GM23338 (cell line): ENCODE measurements at regions not wholly inside any gene's neighbourhood (a gene's known extent, or its start where the extent isn't known, plus 50 kb on each side); places are given as distances from the start of the nearest gene placed in this dataset.

ENCODE experiments used
- ATAC-seq: fragments of 200-7000 bp; cut with Tn5 transposase; 3 replicates; pipeline ENCODE4 v1.9.1; 2020
- DNase-seq: peaks from one replicate; pipeline ENCODE4 v3.0.0-alpha.2; 2015; ENCODE audit warnings: low spot score
- H2AFZ ChIP-seq: fragments of 200-600 bp; sonication (generic); 2 replicates; pipeline ENCODE4 v1.8.0; 2016; ENCODE audit warnings: antibody characterized with exemption, mild to moderate bottlenecking, moderate library complexity
- H3F3A ChIP-seq: fragments of 200-600 bp; sonication (generic); replicated peaks from 2 replicates; pipeline ENCODE4 v1.8.0; 2017; ENCODE audit warnings: antibody characterized with exemption, mixed run types, low read depth
- H3K27ac ChIP-seq: fragments of 200-600 bp; sonication (generic); 2 replicates; pipeline ENCODE4 v1.6.1; 2016; ENCODE audit warnings: low read depth
- H3K27me3 ChIP-seq: fragments of 200-600 bp; sonication (generic); 2 replicates; pipeline ENCODE4 v1.8.0; 2016; ENCODE audit warnings: mild to moderate bottlenecking, mixed run types, moderate library complexity; ENCODE audit not compliant: insufficient read depth
- H3K36me3 ChIP-seq: fragments of 200-600 bp; sonication (generic); 2 replicates; pipeline ENCODE4 v1.8.0; 2016; ENCODE audit warnings: mild to moderate bottlenecking; ENCODE audit not compliant: insufficient read depth
- H3K4me1 ChIP-seq: fragments of 200-600 bp; sonication (generic); 2 replicates; pipeline ENCODE4 v1.8.0; 2016; ENCODE audit warnings: mild to moderate bottlenecking, moderate library complexity; ENCODE audit not compliant: insufficient read depth
- H3K4me2 ChIP-seq: fragments of 200-600 bp; sonication (generic); 2 replicates; pipeline ENCODE4 v1.7.1; 2017; ENCODE audit warnings: mixed run types
- H3K4me3 ChIP-seq: fragments of 200-600 bp; sonication (generic); 2 replicates; pipeline ENCODE4 v1.6.1; 2016; ENCODE audit warnings: mixed run types
- H3K79me2 ChIP-seq: fragments of 200-600 bp; sonication (generic); replicated peaks from 2 replicates; pipeline ENCODE4 v1.8.0; 2017; ENCODE audit warnings: mild to moderate bottlenecking; ENCODE audit not compliant: insufficient read depth
- H3K9me2 ChIP-seq: fragments of 200-600 bp; sonication (generic); 2 replicates; pipeline ENCODE4 v1.8.0; 2017; ENCODE audit not compliant: insufficient read depth
- H4K20me1 ChIP-seq: fragments of 200-600 bp; sonication (generic); replicated peaks from 2 replicates; pipeline ENCODE4 v1.8.0; 2017; ENCODE audit warnings: mild to moderate bottlenecking; ENCODE audit not compliant: insufficient read depth
- H3K27ac Mint-ChIP-seq: 2 replicates; pipeline ENCODE4 v1.8.0; 2020; ENCODE audit warnings: inconsistent platforms, mild to moderate bottlenecking, moderate library complexity, mixed read lengths
- H3K27me3 Mint-ChIP-seq: 3 replicates; pipeline ENCODE4 v1.8.0; 2022; ENCODE audit warnings: low read depth, mild to moderate bottlenecking, moderate library complexity, mixed read lengths, inconsistent platforms; ENCODE audit not compliant: insufficient read depth, poor library complexity
- H3K36me3 Mint-ChIP-seq: 3 replicates; pipeline ENCODE4 v1.8.0; 2021; ENCODE audit warnings: low read depth, mild to moderate bottlenecking, inconsistent platforms, moderate library complexity, mixed read lengths
- H3K4me1 Mint-ChIP-seq: 3 replicates; pipeline ENCODE4 v1.8.0; 2020; ENCODE audit warnings: mild to moderate bottlenecking, inconsistent platforms, mixed read lengths
- H3K4me3 Mint-ChIP-seq: 3 replicates; pipeline ENCODE4 v1.8.0; 2021; ENCODE audit warnings: moderate library complexity, mild to moderate bottlenecking, inconsistent platforms, mixed read lengths
- H3K9me3 Mint-ChIP-seq: 3 replicates; pipeline ENCODE4 v1.8.0; 2020; ENCODE audit warnings: moderate library complexity, mild to moderate bottlenecking, inconsistent platforms, mixed read lengths
- CREB1 ChIP-seq: fragments of 250-450 bp; sonication (Bioruptor Pico); IDR thresholded peaks from 2 replicates; pipeline ENCODE4 v1.5.0; 2020; ENCODE audit warnings: low read depth, mild to moderate bottlenecking, moderate library complexity
- EZH2 ChIP-seq: fragments of 200-600 bp; sonication (generic); IDR thresholded peaks from one replicate; pipeline ENCODE4 v1.8.0; 2017; ENCODE audit warnings: antibody characterized with exemption, mild to moderate bottlenecking, low read depth; ENCODE audit not compliant: unreplicated experiment
- EZH2phosphoT487 ChIP-seq: fragments of 200-600 bp; sonication (generic); IDR thresholded peaks from one replicate; pipeline ENCODE4 v1.8.1; 2018; ENCODE audit warnings: antibody characterized with exemption; ENCODE audit not compliant: unreplicated experiment
- JUNB ChIP-seq: IDR thresholded peaks from one replicate; pipeline ENCODE4 v1.6.1; 2016; ENCODE audit warnings: antibody characterized with exemption; ENCODE audit not compliant: unreplicated experiment
- NANOG ChIP-seq: IDR thresholded peaks from 2 replicates; pipeline ENCODE4 v1.6.1; 2016; ENCODE audit warnings: antibody characterized with exemption, borderline replicate concordance
- POLR2AphosphoS5 ChIP-seq: IDR thresholded peaks from 2 replicates; pipeline ENCODE4 v1.6.1; 2016; ENCODE audit warnings: antibody characterized with exemption, low read depth
- STAT1 ChIP-seq: IDR thresholded peaks from one replicate; pipeline ENCODE4 v1.6.1; 2016; ENCODE audit warnings: antibody characterized with exemption; ENCODE audit not compliant: unreplicated experiment
- ZNF114 ChIP-seq: fragments of 250-450 bp; sonication (Bioruptor Pico); IDR thresholded peaks from 2 replicates; pipeline ENCODE4 v1.5.0; 2020; ENCODE audit warnings: mild to moderate bottlenecking, moderate library complexity
- ZNF331 ChIP-seq: fragments of 250-450 bp; sonication (Bioruptor Pico); IDR thresholded peaks from 2 replicates; pipeline ENCODE4 v1.5.0; 2020; ENCODE audit warnings: low read depth, mild to moderate bottlenecking, moderate library complexity
- TF ChIP-seq, protein P1 (sequence below), 2 experiments: fragments of 200-600 bp in 1 of 2; sonication (generic) in 1 of 2; conservative IDR thresholded peaks; 2 replicates each; pipeline versions ENCODE4 v1.5.1 to v1.6.1; 2016 to 2017; ENCODE audit warnings: antibody characterized with exemption in 2 of 2, low read depth in 2 of 2, mild to moderate bottlenecking in 2 of 2, moderate library complexity in 1 of 2
- TF ChIP-seq, protein P2 (sequence below): IDR thresholded peaks from one replicate; pipeline ENCODE4 v1.6.1; 2018; ENCODE audit warnings: antibody characterized with exemption; ENCODE audit not compliant: unreplicated experiment
- TF ChIP-seq, protein P3 (sequence below): fragments of 250-450 bp; sonication (Bioruptor Pico); IDR thresholded peaks from 2 replicates; pipeline ENCODE4 v1.5.0; 2020; ENCODE audit warnings: mild to moderate bottlenecking, moderate library complexity
- TF ChIP-seq, protein P4 (sequence below): IDR thresholded peaks from 2 replicates; pipeline ENCODE4 v1.6.1; 2016; ENCODE audit warnings: antibody characterized with exemption

DNA sequence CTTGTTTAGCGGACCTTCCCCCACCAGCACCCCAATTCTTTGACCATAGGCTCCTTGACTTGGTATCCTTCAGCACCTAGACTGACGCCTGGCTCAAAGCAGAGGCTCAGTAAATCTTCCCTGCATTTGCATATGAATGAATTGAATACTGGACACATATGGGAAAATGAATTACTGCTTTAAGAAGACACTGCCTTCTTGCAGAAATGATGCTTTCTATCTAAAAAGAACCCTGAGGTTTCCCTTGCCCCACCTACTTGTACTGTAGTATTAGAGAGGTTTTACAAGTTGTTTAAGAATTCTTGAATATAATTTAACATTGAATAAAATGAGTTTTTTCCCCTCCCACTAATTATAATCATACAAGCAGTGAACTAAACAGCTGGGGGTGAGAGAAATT lies 190.7 kb downstream of the SAMD5 start:
- no peak for ATAC-seq

More for the DNA sequence above, 190.7 kb downstream of the SAMD5 start:
- no peaks in the 10 kb centered on the region for H4K20me1 ChIP-seq
- no peaks in the 10 kb centered on the region; the same call in 2 of the 3 replicates for H3K9me3 Mint-ChIP-seq
- 0 out of 3 replicates have a peak, but pooled peaks cover 3% of the 10 kb centered on the region for H3K4me1 Mint-ChIP-seq
- H3K27me3 Mint-ChIP-seq = peaks cover 1% of the 10 kb centered on the region
- H3K4me2 ChIP-seq = no peak overlapping the region
- H3K4me3 Mint-ChIP-seq = no peak overlapping the region
- no peak overlapping the region for H3K27ac ChIP-seq
- H3K9me2 ChIP-seq = peaks cover 15% of the 10 kb centered on the region; the same call in 1 of the 2 replicates
- no peak for DNase-seq
- no peaks in the 10 kb centered on the region for H3K36me3 Mint-ChIP-seq
- H3K27me3 ChIP-seq = no peaks in the 10 kb centered on the region
- H2AFZ ChIP-seq = no peak overlapping the region
- H3K79me2 ChIP-seq = no peaks in the 10 kb centered on the region
- 0 out of 2 replicates have a peak, but pooled peaks cover 4% of the 10 kb centered on the region for H3K4me1 ChIP-seq
- TF ChIP-seq ZNF331 (CRISPR knock-in tag) = no peak
- TF ChIP-seq NANOG = no peak
- TF ChIP-seq, protein P1, sequence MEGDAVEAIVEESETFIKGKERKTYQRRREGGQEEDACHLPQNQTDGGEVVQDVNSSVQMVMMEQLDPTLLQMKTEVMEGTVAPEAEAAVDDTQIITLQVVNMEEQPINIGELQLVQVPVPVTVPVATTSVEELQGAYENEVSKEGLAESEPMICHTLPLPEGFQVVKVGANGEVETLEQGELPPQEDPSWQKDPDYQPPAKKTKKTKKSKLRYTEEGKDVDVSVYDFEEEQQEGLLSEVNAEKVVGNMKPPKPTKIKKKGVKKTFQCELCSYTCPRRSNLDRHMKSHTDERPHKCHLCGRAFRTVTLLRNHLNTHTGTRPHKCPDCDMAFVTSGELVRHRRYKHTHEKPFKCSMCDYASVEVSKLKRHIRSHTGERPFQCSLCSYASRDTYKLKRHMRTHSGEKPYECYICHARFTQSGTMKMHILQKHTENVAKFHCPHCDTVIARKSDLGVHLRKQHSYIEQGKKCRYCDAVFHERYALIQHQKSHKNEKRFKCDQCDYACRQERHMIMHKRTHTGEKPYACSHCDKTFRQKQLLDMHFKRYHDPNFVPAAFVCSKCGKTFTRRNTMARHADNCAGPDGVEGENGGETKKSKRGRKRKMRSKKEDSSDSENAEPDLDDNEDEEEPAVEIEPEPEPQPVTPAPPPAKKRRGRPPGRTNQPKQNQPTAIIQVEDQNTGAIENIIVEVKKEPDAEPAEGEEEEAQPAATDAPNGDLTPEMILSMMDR (conservative IDR thresholded peaks at IDR 0.05; ENCODE audit: low read depth in 2 of 2) = no peak
- TF ChIP-seq, protein P2, sequence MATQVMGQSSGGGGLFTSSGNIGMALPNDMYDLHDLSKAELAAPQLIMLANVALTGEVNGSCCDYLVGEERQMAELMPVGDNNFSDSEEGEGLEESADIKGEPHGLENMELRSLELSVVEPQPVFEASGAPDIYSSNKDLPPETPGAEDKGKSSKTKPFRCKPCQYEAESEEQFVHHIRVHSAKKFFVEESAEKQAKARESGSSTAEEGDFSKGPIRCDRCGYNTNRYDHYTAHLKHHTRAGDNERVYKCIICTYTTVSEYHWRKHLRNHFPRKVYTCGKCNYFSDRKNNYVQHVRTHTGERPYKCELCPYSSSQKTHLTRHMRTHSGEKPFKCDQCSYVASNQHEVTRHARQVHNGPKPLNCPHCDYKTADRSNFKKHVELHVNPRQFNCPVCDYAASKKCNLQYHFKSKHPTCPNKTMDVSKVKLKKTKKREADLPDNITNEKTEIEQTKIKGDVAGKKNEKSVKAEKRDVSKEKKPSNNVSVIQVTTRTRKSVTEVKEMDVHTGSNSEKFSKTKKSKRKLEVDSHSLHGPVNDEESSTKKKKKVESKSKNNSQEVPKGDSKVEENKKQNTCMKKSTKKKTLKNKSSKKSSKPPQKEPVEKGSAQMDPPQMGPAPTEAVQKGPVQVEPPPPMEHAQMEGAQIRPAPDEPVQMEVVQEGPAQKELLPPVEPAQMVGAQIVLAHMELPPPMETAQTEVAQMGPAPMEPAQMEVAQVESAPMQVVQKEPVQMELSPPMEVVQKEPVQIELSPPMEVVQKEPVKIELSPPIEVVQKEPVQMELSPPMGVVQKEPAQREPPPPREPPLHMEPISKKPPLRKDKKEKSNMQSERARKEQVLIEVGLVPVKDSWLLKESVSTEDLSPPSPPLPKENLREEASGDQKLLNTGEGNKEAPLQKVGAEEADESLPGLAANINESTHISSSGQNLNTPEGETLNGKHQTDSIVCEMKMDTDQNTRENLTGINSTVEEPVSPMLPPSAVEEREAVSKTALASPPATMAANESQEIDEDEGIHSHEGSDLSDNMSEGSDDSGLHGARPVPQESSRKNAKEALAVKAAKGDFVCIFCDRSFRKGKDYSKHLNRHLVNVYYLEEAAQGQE = no peak
- TF ChIP-seq, protein P3, sequence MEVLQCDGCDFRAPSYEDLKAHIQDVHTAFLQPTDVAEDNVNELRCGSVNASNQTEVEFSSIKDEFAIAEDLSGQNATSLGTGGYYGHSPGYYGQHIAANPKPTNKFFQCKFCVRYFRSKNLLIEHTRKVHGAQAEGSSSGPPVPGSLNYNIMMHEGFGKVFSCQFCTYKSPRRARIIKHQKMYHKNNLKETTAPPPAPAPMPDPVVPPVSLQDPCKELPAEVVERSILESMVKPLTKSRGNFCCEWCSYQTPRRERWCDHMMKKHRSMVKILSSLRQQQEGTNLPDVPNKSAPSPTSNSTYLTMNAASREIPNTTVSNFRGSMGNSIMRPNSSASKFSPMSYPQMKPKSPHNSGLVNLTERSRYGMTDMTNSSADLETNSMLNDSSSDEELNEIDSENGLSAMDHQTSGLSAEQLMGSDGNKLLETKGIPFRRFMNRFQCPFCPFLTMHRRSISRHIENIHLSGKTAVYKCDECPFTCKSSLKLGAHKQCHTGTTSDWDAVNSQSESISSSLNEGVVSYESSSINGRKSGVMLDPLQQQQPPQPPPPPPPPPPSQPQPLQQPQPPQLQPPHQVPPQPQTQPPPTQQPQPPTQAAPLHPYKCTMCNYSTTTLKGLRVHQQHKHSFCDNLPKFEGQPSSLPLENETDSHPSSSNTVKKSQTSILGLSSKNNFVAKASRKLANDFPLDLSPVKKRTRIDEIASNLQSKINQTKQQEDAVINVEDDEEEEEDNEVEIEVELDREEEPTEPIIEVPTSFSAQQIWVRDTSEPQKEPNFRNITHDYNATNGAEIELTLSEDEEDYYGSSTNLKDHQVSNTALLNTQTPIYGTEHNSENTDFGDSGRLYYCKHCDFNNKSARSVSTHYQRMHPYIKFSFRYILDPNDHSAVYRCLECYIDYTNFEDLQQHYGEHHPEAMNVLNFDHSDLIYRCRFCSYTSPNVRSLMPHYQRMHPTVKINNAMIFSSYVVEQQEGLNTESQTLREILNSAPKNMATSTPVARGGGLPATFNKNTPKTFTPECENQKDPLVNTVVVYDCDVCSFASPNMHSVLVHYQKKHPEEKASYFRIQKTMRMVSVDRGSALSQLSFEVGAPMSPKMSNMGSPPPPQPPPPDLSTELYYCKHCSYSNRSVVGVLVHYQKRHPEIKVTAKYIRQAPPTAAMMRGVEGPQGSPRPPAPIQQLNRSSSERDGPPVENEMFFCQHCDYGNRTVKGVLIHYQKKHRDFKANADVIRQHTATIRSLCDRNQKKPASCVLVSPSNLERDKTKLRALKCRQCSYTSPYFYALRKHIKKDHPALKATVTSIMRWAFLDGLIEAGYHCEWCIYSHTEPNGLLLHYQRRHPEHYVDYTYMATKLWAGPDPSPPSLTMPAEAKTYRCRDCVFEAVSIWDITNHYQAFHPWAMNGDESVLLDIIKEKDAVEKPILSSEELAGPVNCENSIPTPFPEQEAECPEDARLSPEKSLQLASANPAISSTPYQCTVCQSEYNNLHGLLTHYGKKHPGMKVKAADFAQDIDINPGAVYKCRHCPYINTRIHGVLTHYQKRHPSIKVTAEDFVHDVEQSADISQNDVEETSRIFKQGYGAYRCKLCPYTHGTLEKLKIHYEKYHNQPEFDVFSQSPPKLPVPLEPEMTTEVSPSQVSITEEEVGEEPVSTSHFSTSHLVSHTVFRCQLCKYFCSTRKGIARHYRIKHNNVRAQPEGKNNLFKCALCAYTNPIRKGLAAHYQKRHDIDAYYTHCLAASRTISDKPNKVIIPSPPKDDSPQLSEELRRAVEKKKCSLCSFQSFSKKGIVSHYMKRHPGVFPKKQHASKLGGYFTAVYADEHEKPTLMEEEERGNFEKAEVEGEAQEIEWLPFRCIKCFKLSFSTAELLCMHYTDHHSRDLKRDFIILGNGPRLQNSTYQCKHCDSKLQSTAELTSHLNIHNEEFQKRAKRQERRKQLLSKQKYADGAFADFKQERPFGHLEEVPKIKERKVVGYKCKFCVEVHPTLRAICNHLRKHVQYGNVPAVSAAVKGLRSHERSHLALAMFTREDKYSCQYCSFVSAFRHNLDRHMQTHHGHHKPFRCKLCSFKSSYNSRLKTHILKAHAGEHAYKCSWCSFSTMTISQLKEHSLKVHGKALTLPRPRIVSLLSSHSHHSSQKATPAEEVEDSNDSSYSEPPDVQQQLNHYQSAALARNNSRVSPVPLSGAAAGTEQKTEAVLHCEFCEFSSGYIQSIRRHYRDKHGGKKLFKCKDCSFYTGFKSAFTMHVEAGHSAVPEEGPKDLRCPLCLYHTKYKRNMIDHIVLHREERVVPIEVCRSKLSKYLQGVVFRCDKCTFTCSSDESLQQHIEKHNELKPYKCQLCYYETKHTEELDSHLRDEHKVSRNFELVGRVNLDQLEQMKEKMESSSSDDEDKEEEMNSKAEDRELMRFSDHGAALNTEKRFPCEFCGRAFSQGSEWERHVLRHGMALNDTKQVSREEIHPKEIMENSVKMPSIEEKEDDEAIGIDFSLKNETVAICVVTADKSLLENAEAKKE (CRISPR knock-in tag) = no peak
- TF ChIP-seq CREB1 (CRISPR knock-in tag) = no peak
- no peak for TF ChIP-seq STAT1
- TF ChIP-seq, protein P4, sequence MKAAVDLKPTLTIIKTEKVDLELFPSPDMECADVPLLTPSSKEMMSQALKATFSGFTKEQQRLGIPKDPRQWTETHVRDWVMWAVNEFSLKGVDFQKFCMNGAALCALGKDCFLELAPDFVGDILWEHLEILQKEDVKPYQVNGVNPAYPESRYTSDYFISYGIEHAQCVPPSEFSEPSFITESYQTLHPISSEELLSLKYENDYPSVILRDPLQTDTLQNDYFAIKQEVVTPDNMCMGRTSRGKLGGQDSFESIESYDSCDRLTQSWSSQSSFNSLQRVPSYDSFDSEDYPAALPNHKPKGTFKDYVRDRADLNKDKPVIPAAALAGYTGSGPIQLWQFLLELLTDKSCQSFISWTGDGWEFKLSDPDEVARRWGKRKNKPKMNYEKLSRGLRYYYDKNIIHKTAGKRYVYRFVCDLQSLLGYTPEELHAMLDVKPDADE = no peak
- no peak for TF ChIP-seq POLR2AphosphoS5
- no peak for TF ChIP-seq EZH2
- no peak for TF ChIP-seq JUNB
- TF ChIP-seq EZH2phosphoT487 = no peak
- no peak for TF ChIP-seq ZNF114
- no peak overlapping the region for H3K4me3 ChIP-seq
- no peaks in the 10 kb centered on the region for H3F3A ChIP-seq
- H3K36me3 ChIP-seq = no peaks in the 10 kb centered on the region
- H3K27ac Mint-ChIP-seq = no peak overlapping the region
